ENCODE measurements at regions not wholly inside any gene's neighbourhood (a gene's known extent, or its start where the extent isn't known, plus 50 kb on each side); places are given as distances from the start of the nearest gene placed in this dataset.

GRCh38 chr7:128177768-128178550, 63.1 kb upstream of the LEP start:
- TF ChIP-seq CTCF (IDR thresholded peaks at IDR 0.05) (no peak), POLR2A (IDR thresholded peaks at IDR 0.05) (no peak)
